Dermis microvascular lymphatic vessel endothelial cell (primary cell): ENCODE measurements at regions not wholly inside any gene's neighbourhood (a gene's known extent, or its start where the extent isn't known, plus 50 kb on each side); places are given as distances from the start of the nearest gene placed in this dataset.
"Not testable (repeated sequence)": the region's sequence is repeated elsewhere in the genome, so short reads cannot be mapped to it uniquely, and the experiment has no call there.

Source experiments
- DNase-seq, 2 donors: peaks; one replicate each; pipeline versions ENCODE4 v3.0.0 to v3.0.0-alpha.2; 2010; ENCODE audit warnings: low read depth in 2 of 2

GRCh38 chr5:44048276-44048984 lies 340.8 kb downstream of the FGF10 start:
- DNase-seq, result no peak

GRCh38 chr5:44046619-44047364 lies 342.4 kb downstream of the FGF10 start:
- DNase-seq, result no peak

GRCh38 chr5:44044549-44044948 lies 344.7 kb downstream of the FGF10 start:
- DNase-seq, result not testable (repeated sequence)

GRCh38 chr5:44028226-44028625 lies 361.0 kb downstream of the FGF10 start:
- no peak for DNase-seq

GRCh38 chr5:44022622-44023021 lies 366.6 kb downstream of the FGF10 start:
- DNase-seq, result no peak

- no peak for DNase-seq
Measured at GRCh38 chr5:44011518-44011917, 377.7 kb downstream of the FGF10 start.

GRCh38 chr5:44002381-44002901 lies 386.8 kb downstream of the FGF10 start:
- no peak for DNase-seq

- no peak for DNase-seq
Measured at GRCh38 chr5:44001675-44002380, 387.4 kb downstream of the FGF10 start.

- no peak for DNase-seq
Measured at GRCh38 chr5:44001236-44001635, 388.0 kb downstream of the FGF10 start.

- no peak for DNase-seq
Measured at GRCh38 chr5:43997647-43998272, 391.5 kb downstream of the FGF10 start.

GRCh38 chr5:43996221-43996620 lies 393.0 kb downstream of the FGF10 start:
- DNase-seq, result no peak

GRCh38 chr5:43994352-43994708 lies 391.4 kb downstream of the NNT start:
- DNase-seq, result no peak

GRCh38 chr5:43993634-43994351 lies 390.8 kb downstream of the NNT start:
- no peak for DNase-seq

GRCh38 chr5:43985411-43985810 lies 382.4 kb downstream of the NNT start:
- DNase-seq, result no peak

GRCh38 chr5:43981556-43981955 lies 378.6 kb downstream of the NNT start:
- no peak for DNase-seq

- DNase-seq, result no peak
Measured at GRCh38 chr5:43973908-43974307, 370.9 kb downstream of the NNT start.

- DNase-seq, result no peak
Measured at GRCh38 chr5:43973318-43973717, 370.3 kb downstream of the NNT start.

- DNase-seq, result no peak
Measured at GRCh38 chr5:43967165-43967564, 364.2 kb downstream of the NNT start.

GRCh38 chr5:43959144-43959543 lies 356.2 kb downstream of the NNT start:
- DNase-seq, result no peak

- DNase-seq, result no peak
Measured at GRCh38 chr5:43947935-43948334, 345.0 kb downstream of the NNT start.

- no peak for DNase-seq
Measured at GRCh38 chr5:43941806-43942205, 338.8 kb downstream of the NNT start.
